ENCODE measurements at regions not wholly inside any gene's neighbourhood (a gene's known extent, or its start where the extent isn't known, plus 50 kb on each side); places are given as distances from the start of the nearest gene placed in this dataset.

DNA sequence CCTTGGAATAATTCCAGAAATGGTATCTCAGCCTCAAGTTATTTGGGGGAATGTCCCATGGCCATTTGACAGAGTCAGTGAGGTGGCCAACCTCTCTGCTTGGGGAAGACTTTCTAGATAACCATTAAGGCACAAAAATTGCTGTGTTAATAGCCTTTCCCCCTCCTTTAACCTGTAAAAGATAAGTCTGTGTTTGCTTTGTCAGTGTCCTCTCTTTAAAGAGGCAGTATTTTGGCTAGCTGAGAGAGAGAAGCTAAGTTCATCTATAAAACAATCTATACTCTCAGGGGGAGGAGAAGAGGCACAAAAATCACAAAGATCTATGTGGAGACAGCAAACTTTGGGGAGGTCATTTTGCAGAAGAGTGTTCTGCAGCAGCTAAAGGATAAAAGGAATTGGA lies 72.1 kb downstream of the PLCE1 start:
- H3K36me3 Mint-ChIP-seq (ENCODE audit: low read depth), result no peaks in the 10 kb centered on the region
- H3K27me3 Mint-ChIP-seq (ENCODE audit: insufficient read depth), result peaks cover 12% of the 10 kb centered on the region
- DNase-seq, result no peak

DNA sequence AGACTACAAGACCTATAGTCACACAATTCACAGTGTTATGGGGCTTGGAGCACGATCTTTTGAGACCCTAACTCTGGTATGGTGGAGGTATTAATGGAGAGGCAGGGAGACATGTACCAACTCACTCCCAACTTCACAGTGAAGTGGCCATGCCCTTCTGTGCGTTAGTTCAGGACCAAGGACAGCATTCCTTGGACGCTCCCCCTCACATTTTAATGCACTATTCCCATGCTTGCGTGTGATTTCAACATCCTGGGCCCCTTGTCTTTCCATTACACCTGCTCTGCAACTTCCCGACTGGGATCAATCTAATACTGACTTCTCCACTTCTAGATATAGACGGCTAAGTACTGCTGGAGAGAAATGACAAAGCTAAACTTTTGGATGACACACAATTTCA lies 72.7 kb downstream of the PLCE1 start:
- TF ChIP-seq, protein P1, sequence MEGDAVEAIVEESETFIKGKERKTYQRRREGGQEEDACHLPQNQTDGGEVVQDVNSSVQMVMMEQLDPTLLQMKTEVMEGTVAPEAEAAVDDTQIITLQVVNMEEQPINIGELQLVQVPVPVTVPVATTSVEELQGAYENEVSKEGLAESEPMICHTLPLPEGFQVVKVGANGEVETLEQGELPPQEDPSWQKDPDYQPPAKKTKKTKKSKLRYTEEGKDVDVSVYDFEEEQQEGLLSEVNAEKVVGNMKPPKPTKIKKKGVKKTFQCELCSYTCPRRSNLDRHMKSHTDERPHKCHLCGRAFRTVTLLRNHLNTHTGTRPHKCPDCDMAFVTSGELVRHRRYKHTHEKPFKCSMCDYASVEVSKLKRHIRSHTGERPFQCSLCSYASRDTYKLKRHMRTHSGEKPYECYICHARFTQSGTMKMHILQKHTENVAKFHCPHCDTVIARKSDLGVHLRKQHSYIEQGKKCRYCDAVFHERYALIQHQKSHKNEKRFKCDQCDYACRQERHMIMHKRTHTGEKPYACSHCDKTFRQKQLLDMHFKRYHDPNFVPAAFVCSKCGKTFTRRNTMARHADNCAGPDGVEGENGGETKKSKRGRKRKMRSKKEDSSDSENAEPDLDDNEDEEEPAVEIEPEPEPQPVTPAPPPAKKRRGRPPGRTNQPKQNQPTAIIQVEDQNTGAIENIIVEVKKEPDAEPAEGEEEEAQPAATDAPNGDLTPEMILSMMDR (IDR thresholded peaks at IDR 0.05), result no peak

More for the DNA sequence above, 72.1 kb downstream of the PLCE1 start:
- Mint-ChIP-seq H3K27ac (no peak overlapping the region), H3K4me1 (ENCODE audit: low read depth) (no peaks in the 10 kb centered on the region), H3K9me3 (no peaks in the 10 kb centered on the region), H3K4me3 (no peak overlapping the region)
- TF ChIP-seq, protein P1 (IDR thresholded peaks at IDR 0.05), result no peak

DNA sequence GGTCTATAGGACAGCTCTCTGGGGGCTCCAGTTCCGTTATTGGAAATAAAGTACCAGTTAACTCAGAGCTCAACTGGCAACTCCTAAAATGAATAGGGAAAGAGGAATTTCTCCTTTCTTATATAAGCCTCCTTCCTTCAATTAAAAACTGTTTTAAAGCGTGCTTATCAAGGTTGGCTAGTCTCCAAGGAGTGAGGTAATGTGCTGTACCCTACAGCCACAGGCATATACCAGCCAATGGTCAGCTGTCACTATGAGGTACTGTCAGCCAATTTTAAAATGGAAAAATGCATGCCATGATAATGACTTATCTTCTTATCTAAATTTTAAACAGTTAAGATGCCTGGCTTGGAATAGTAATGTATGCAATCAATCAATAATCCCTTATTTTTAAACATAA lies 76.2 kb downstream of the PLCE1 start:
- peaks cover 18% of the 10 kb centered on the region for H3K27me3 Mint-ChIP-seq (ENCODE audit: insufficient read depth)
- no peaks in the 10 kb centered on the region for H3K4me1 Mint-ChIP-seq (ENCODE audit: low read depth)
- no peak for DNase-seq
- no peaks in the 10 kb centered on the region for H3K9me3 Mint-ChIP-seq
- H3K27ac Mint-ChIP-seq, result no peak overlapping the region
- no peak overlapping the region for H3K4me3 Mint-ChIP-seq
- TF ChIP-seq, protein P1 (IDR thresholded peaks at IDR 0.05), result no peak
- no peaks in the 10 kb centered on the region for H3K36me3 Mint-ChIP-seq (ENCODE audit: low read depth)

More for the DNA sequence above, 72.7 kb downstream of the PLCE1 start:
- no peak for DNase-seq
- Mint-ChIP-seq H3K36me3 (ENCODE audit: low read depth) (no peaks in the 10 kb centered on the region), H3K27ac (no peak overlapping the region), H3K4me1 (ENCODE audit: low read depth) (no peaks in the 10 kb centered on the region), H3K4me3 (no peak overlapping the region), H3K27me3 (ENCODE audit: insufficient read depth) (peaks cover 12% of the 10 kb centered on the region), H3K9me3 (no peaks in the 10 kb centered on the region)

DNA sequence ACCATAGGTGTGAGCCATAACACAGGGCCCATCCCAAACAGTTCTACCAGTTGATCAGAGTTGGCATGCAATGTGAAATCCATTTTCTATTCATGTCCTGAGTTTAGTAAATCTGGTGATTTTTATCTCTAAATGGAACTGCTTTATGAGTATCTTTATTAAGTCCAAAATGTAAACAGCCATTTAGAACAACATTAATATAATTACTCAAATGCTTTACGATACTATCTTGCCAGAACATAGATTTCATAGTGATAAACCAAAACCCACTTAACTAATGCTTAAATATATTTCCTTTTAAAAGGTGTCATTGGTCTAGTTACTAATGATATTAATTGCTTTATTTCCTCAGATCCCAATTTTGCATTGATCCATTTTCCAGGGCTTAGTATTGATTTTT lies 80.7 kb downstream of the PLCE1 start:
- H3K27ac Mint-ChIP-seq, result no peak overlapping the region
- H3K36me3 Mint-ChIP-seq (ENCODE audit: low read depth), result no peaks in the 10 kb centered on the region
- H3K9me3 Mint-ChIP-seq, result no peaks in the 10 kb centered on the region
- no peak overlapping the region for H3K4me3 Mint-ChIP-seq
- TF ChIP-seq, protein P1 (IDR thresholded peaks at IDR 0.05), result no peak
- no peak for DNase-seq
- H3K4me1 Mint-ChIP-seq (ENCODE audit: low read depth), result no peaks in the 10 kb centered on the region
- H3K27me3 Mint-ChIP-seq (ENCODE audit: insufficient read depth), result peaks cover 19% of the 10 kb centered on the region

DNA sequence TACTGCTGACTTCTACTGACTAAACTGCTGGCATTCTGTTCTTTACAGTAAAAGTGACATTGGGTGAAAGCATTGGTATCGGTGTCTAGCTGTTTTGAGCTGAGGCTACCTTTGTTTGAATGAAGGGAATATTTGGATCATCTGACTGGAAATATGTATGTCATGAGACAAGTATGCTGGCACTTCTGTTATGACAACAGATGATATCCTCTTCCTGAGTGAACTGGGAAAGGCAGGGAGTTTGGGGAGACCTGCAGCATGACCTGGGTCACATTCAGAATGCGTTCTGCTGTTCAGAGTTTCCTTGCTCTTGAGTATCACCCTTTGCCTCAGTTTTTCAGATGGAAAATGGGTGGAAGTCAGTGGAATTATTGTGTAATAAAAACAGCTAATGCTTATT lies 81.8 kb downstream of the PLCE1 start:
- Mint-ChIP-seq H3K27ac (no peak overlapping the region), H3K36me3 (ENCODE audit: low read depth) (no peaks in the 10 kb centered on the region), H3K4me1 (ENCODE audit: low read depth) (no peaks in the 10 kb centered on the region), H3K4me3 (no peak overlapping the region), H3K9me3 (no peaks in the 10 kb centered on the region), H3K27me3 (ENCODE audit: insufficient read depth) (peaks cover 24% of the 10 kb centered on the region)
- no peak for DNase-seq
- TF ChIP-seq, protein P1 (IDR thresholded peaks at IDR 0.05), result no peak

DNA sequence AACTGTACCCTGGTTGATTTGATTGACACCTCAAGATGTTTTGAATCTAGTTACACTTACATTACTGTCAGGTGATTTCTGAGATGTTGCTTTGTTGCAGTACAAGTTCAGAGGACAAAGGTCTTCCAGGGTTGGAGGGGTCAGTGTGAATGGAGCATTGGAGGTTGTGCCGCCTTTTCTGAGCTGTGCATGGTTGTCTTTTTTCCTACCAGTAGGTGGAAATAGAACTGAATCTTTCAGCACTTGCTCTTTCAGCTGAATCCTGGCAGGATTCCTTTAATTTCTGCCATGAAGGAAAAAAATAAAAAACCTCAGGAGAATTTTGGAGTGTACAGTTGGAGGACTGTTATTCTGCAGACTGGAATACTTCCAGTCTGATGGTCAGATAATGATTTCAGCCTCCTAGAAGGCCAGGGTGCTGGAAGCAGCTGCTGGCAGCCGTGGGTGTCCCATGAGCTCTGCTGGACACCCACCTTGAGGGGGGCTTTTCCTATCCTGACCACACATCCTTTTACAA lies 82.7 kb downstream of the PLCE1 start:
- H3K9me3 Mint-ChIP-seq, result no peaks in the 10 kb centered on the region
- H3K36me3 Mint-ChIP-seq (ENCODE audit: low read depth), result no peaks in the 10 kb centered on the region
- TF ChIP-seq, protein P1 (IDR thresholded peaks at IDR 0.05), result peak; percentile 77
- peaks cover 24% of the 10 kb centered on the region for H3K27me3 Mint-ChIP-seq (ENCODE audit: insufficient read depth)
- H3K4me3 Mint-ChIP-seq, result no peak overlapping the region
- H3K4me1 Mint-ChIP-seq (ENCODE audit: low read depth), result no peaks in the 10 kb centered on the region
- no peak overlapping the region for H3K27ac Mint-ChIP-seq
- DNase-seq, result peak; percentile 60
